Peyer's patch (tissue), 4 donors: ENCODE measurements at regions not wholly inside any gene's neighbourhood (a gene's known extent, or its start where the extent isn't known, plus 50 kb on each side); places are given as distances from the start of the nearest gene placed in this dataset.
"Not testable (repeated sequence)": the region's sequence is repeated elsewhere in the genome, so short reads cannot be mapped to it uniquely, and the experiment has no call there.

Experiments used
- DNase-seq, 3 donors: peaks; one replicate each; pipeline ENCODE4 v3.0.0-alpha.2; 2017 to 2019
- H3K27ac ChIP-seq, 4 donors: fragments of 200-600 bp; sonication (generic); one replicate each; pipeline ENCODE4 v1.5.1; 2016 to 2019
- H3K27me3 ChIP-seq, 2 donors: fragments of 200-600 bp; sonication (generic); one replicate each; pipeline ENCODE4 v1.5.1; 2019
- H3K36me3 ChIP-seq, 3 donors: fragments of 200-600 bp; sonication (generic); one replicate each; pipeline ENCODE4 v1.5.1; 2016 to 2019
- H3K4me1 ChIP-seq, 4 donors: fragments of 200-600 bp; sonication (generic); one replicate each; pipeline ENCODE4 v1.5.1; 2016 to 2019
- H3K4me3 ChIP-seq, 4 donors: fragments of 200-600 bp; sonication (generic); 1 replicate in 3 of 4; 2 replicates in 1 of 4; pipeline ENCODE4 v1.5.1; 2016 to 2019; ENCODE audit warnings: mild to moderate bottlenecking in 1 of 4
- H3K9me3 ChIP-seq, 4 donors: fragments of 200-600 bp; sonication (generic); one replicate each; pipeline ENCODE4 v1.5.1; 2016 to 2019; ENCODE audit warnings: mild to moderate bottlenecking in 1 of 4
- CTCF ChIP-seq, 6 experiments: fragments of 450-650 bp in 4 of 6; fragments of 200-600 bp in 2 of 6; sonication (generic) in 1 of 6; IDR thresholded peaks; one replicate each; pipeline ENCODE4 v1.5.1; 2017 to 2019; ENCODE audit warnings: antibody characterized with exemption in 6 of 6, mild to moderate bottlenecking in 3 of 6, moderate library complexity in 1 of 6
- POLR2A ChIP-seq, 2 donors: fragments of 450-650 bp; IDR thresholded peaks; one replicate each; pipeline ENCODE4 v1.5.1; 2017; ENCODE audit warnings: antibody characterized with exemption in 2 of 2, mild to moderate bottlenecking in 2 of 2, moderate library complexity in 2 of 2

DNA sequence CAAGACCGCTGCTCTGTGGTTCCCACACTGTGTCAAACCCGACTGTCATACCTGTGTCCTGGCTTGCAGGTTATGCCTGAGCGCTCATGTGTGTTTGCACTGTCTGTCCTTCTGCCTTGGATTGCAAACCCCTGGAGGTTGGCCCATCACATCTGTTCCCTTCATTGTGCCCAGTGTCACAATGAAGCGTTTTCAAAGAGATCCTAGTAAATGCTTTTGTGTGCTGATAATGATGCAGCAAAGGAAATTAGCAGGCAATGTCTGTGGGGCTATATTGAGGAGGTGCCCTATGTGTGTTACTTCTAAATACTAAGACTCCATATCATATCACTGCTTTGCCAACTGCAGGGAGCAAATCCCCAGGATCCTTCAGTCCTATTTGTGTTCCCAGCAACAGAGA is 424.4 kb upstream of the NFIA start:
- no peaks in the 10 kb centered on the region for H3K36me3 ChIP-seq
- no peaks in the 10 kb centered on the region for H3K9me3 ChIP-seq
- no peak overlapping the region for H3K4me3 ChIP-seq
- no peak for TF ChIP-seq POLR2A (IDR thresholded peaks at IDR 0.05)
- TF ChIP-seq CTCF (IDR thresholded peaks at IDR 0.05), result no peak
- H3K4me1 ChIP-seq, result no peaks in the 10 kb centered on the region
- no peaks in the 10 kb centered on the region for H3K27me3 ChIP-seq
- H3K27ac ChIP-seq, result no peak overlapping the region
- DNase-seq, result no peak

DNA sequence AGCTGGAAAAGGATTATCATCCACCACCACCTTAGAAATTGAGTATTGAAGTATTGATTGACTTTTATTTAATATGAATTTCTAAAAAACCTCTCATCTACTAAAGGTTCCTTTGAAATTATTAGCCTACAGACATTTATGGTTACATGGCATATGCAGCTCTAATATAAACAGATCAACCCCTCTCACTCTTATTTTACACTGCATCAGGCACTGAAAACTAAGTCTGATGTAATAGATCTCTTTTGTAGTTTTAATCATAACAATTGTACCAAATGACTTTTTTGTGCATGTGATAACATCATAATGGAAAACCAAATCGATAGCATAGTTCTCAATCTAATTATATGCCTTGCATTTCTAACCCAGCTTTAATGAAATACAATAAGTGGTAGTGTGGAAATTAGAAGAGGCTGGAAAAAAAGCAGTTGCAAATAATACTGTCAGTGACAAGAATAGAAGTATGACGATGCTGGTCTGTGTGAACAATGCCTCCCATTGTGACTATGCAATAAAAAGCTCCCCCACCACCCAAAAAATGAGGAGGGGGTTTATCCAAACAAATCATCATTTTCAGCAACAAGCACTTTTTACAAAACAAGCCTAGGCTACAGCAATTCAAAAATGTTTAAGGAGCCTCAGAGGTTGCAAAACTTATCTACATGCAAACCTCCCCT is 426.5 kb upstream of the NFIA start:
- Histone ChIP-seq H3K4me3 (no peak overlapping the region), H3K27me3 (no peaks in the 10 kb centered on the region), H3K27ac (no peak overlapping the region), H3K9me3 (no peaks in the 10 kb centered on the region), H3K4me1 (no peaks in the 10 kb centered on the region), H3K36me3 (no peaks in the 10 kb centered on the region)
- TF ChIP-seq CTCF (IDR thresholded peaks at IDR 0.05) (no peak), POLR2A (IDR thresholded peaks at IDR 0.05) (no peak)
- DNase-seq, result no peak

GRCh38 chr1:60640033-60640551 is 442.3 kb upstream of the NFIA start:
- H3K27me3 ChIP-seq, DNase-seq, H3K36me3 ChIP-seq, H3K4me1 ChIP-seq, H3K4me3 ChIP-seq, H3K9me3 ChIP-seq, H3K27ac ChIP-seq: not testable (repeated sequence)

DNA sequence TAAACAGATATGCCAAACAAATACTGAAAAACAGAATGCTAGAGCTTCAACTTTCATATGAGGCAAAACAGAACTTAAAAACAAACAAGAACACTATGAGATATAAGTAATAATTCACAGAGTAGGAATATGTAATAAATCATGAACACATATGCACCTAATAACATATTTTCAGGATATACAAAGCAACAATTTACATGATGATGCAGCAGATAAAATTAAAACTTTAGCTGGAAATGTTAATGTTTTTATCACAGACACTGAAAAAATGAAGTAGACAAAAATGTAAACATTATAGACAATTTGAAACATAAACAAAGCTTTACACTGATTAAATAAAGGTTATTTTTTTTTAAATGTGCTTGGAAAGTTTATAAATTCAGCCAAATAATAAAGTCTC is 443.1 kb upstream of the NFIA start:
- Histone ChIP-seq H3K4me1 (no peaks in the 10 kb centered on the region), H3K36me3 (no peaks in the 10 kb centered on the region), H3K4me3 (no peak overlapping the region), H3K27ac (no peak overlapping the region), H3K9me3 (no peaks in the 10 kb centered on the region), H3K27me3 (no peaks in the 10 kb centered on the region)
- TF ChIP-seq POLR2A (IDR thresholded peaks at IDR 0.05), result no peak
- no peak for TF ChIP-seq CTCF (IDR thresholded peaks at IDR 0.05)
- DNase-seq, result no peak

- DNase-seq, result no peak
- no peaks in the 10 kb centered on the region for H3K36me3 ChIP-seq
- H3K4me1 ChIP-seq, result no peaks in the 10 kb centered on the region
- no peak overlapping the region for H3K4me3 ChIP-seq
- TF ChIP-seq POLR2A (IDR thresholded peaks at IDR 0.05), result no peak
- no peak for TF ChIP-seq CTCF (IDR thresholded peaks at IDR 0.05)
- no peaks in the 10 kb centered on the region for H3K9me3 ChIP-seq
- no peak overlapping the region for H3K27ac ChIP-seq
- H3K27me3 ChIP-seq, result no peaks in the 10 kb centered on the region
These were observed 444.7 kb upstream of the NFIA start for GRCh38 chr1:60637651-60638050.

GRCh38 chr1:60636946-60637345 is 445.4 kb upstream of the NFIA start:
- DNase-seq, result no peak
- Histone ChIP-seq H3K27ac (no peak overlapping the region), H3K9me3 (no peaks in the 10 kb centered on the region), H3K4me1 (no peaks in the 10 kb centered on the region), H3K4me3 (no peak overlapping the region), H3K27me3 (no peaks in the 10 kb centered on the region), H3K36me3 (no peaks in the 10 kb centered on the region)
- no peak for TF ChIP-seq POLR2A (IDR thresholded peaks at IDR 0.05)
- TF ChIP-seq CTCF (IDR thresholded peaks at IDR 0.05), result no peak
